CD1c-positive myeloid dendritic cell (primary cell): ENCODE measurements at regions not wholly inside any gene's neighbourhood (a gene's known extent, or its start where the extent isn't known, plus 50 kb on each side); places are given as distances from the start of the nearest gene placed in this dataset.

Experiments
- DNase-seq: peaks from one replicate; pipeline ENCODE4 v3.0.0-alpha.2; 2016; ENCODE audit errors: extremely low spot score

GRCh38 chr15:93562395-93563123 lies 473.5 kb upstream of the RGMA start:
- DNase-seq, result no peak

GRCh38 chr15:93557696-93558095 lies 468.7 kb upstream of the RGMA start:
- no peak for DNase-seq

- DNase-seq, result no peak
These were observed 464.3 kb upstream of the RGMA start for GRCh38 chr15:93553167-93553935.

- DNase-seq, result no peak
These were observed 454.1 kb upstream of the RGMA start for GRCh38 chr15:93543093-93543492.

- DNase-seq, result no peak
These were observed 438.5 kb upstream of the RGMA start for GRCh38 chr15:93527374-93528050.

GRCh38 chr15:93524432-93524831 lies 435.4 kb upstream of the RGMA start:
- no peak for DNase-seq

GRCh38 chr15:93523481-93523880 lies 434.5 kb upstream of the RGMA start:
- no peak for DNase-seq

- no peak for DNase-seq
These were observed 431.2 kb upstream of the RGMA start for GRCh38 chr15:93520206-93520605.

- DNase-seq, result no peak
These were observed 430.6 kb upstream of the RGMA start for GRCh38 chr15:93519599-93519998.

GRCh38 chr15:93517176-93517575 lies 428.2 kb upstream of the RGMA start:
- no peak for DNase-seq

- no peak for DNase-seq
These were observed 426.4 kb upstream of the RGMA start for GRCh38 chr15:93515256-93516051.

GRCh38 chr15:93506646-93507045 lies 417.6 kb upstream of the RGMA start:
- no peak for DNase-seq

GRCh38 chr15:93505506-93505905 lies 416.5 kb upstream of the RGMA start:
- no peak for DNase-seq

- no peak for DNase-seq
These were observed 412.9 kb upstream of the RGMA start for GRCh38 chr15:93501946-93502345.

GRCh38 chr15:93500155-93500554 lies 411.1 kb upstream of the RGMA start:
- DNase-seq, result no peak

- no peak for DNase-seq
These were observed 408.3 kb upstream of the RGMA start for GRCh38 chr15:93497291-93497690.

- no peak for DNase-seq
These were observed 407.9 kb upstream of the RGMA start for GRCh38 chr15:93496888-93497287.

GRCh38 chr15:93495799-93496637 lies 407.0 kb upstream of the RGMA start:
- DNase-seq, result no peak

GRCh38 chr15:93493172-93493571 lies 404.2 kb upstream of the RGMA start:
- no peak for DNase-seq

GRCh38 chr15:93491291-93491690 lies 402.3 kb upstream of the RGMA start:
- DNase-seq, result no peak

- no peak for DNase-seq
These were observed 399.3 kb upstream of the RGMA start for GRCh38 chr15:93488296-93488713.
